ENCODE measurements at regions not wholly inside any gene's neighbourhood (a gene's known extent, or its start where the extent isn't known, plus 50 kb on each side); places are given as distances from the start of the nearest gene placed in this dataset.

- no peak for TF ChIP-seq POLR2AphosphoS5 (IDR thresholded peaks at IDR 0.05; ENCODE audit: low read depth, low read length)
- TF ChIP-seq CTCF (IDR thresholded peaks at IDR 0.05) = no peak
Observed at GRCh38 chr3:182730675-182731042, 62.6 kb upstream of the ATP11B start.

Data from Panc1 (cell line).